ENCODE measurements at regions not wholly inside any gene's neighbourhood (a gene's known extent, or its start where the extent isn't known, plus 50 kb on each side); places are given as distances from the start of the nearest gene placed in this dataset.
"Not testable (repeated sequence)": the region's sequence is repeated elsewhere in the genome, so short reads cannot be mapped to it uniquely, and the experiment has no call there.

GRCh38 chr18:75845413-75845812, 417.9 kb upstream of the SMIM21 start:
- no peak for DNase-seq

GRCh38 chr18:75844146-75844545, 416.6 kb upstream of the SMIM21 start:
- no peak for DNase-seq

DNA sequence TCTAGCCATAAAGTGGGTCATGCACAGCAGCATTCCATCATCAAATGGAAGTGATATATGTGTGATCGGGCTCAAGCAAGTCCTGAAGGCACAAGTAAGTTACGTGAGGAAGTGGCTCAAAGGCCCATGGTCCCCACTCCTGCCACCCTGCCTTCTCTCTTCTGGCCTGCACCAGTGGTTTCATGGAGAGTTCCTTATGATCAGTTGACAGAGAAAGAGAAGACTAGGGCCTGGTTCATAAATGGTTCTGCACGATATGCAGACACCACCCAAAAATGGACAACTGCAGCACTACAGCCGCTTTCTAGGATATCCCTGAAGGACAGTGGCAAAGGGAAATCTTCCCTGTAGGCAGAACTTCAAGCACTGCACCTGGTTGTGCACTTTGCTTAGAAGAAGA, 412.6 kb upstream of the SMIM21 start:
- DNase-seq, result no peak

DNA sequence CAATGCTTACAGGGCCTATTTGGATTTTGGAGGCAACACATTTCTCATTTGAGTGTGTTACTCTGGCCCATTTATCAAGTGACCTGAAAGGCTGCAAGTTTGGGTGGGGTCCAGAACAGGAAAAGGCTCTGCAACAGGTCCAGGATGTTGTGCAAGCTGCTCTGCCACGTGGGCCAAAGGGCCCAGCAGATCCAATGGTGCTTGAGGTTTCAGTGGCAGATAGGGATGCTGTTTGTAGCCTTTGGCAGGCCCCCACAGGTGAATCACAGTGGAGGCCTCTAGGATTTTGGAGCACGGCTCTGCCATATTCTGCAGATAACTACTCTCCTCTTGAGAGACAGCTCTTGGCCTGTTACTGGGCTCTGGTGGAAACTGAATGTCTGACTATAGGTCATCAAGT, 412.2 kb upstream of the SMIM21 start:
- DNase-seq, result not testable (repeated sequence)

DNA sequence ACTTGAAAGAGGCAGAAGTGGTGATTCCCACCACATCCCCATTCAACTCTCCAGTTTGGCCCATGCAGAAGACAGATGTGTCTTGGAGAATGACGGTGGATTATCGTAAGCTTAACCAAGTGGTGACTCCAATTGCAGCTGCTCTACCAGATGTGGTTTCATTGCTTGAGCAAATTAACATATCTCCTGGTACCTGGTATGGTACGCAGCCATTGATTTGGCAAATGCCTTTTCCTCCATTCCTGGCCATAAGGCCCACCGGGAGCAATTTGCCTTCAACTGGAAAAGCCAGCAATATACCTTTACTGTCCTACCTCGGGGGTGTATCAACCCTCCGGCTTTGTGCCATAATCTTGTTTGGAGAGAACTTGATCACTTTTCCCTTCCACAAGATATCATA, 411.5 kb upstream of the SMIM21 start:
- DNase-seq, result no peak

DNA sequence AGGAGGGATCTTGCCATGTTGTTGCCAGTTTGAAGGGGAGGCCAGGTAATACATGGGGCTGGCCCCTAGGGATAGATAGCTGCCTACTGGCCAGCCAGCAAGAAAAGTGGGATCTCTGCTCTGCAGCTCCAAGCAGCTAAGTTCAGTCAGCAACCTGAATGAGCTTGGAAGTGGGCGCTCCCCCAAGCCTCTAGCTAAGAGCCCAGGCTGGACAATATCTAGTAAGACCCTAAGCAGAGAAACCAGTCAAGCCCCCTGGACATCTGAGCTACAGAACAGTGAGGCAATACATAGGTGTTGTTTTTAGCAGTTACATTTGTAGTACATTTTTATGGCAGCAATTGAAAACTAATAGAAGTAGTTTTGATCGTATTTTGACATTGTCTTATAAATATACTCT, 409.8 kb upstream of the SMIM21 start:
- no peak for DNase-seq

GRCh38 chr18:75836516-75836915, 409.0 kb upstream of the SMIM21 start:
- DNase-seq, result no peak

DNA sequence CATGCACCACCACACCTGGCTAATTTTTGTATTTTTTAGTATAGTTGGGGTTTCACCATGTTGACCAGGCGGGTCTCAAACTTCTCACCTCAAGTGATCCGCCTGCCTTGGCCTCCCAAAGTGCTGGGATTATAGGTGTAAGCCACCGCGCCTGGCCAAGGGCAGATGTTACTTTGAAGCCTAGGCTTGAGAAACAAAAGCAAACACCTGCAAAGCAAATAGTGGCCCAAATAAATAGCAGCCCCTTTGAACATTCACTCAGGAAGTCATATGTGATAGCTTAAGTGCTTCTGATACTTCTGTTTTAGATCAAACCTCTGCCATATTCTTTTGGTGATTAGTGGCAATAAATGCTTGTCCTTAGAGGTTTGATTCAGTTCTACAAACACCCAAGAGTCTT, 404.5 kb upstream of the SMIM21 start:
- DNase-seq, result no peak

DNA sequence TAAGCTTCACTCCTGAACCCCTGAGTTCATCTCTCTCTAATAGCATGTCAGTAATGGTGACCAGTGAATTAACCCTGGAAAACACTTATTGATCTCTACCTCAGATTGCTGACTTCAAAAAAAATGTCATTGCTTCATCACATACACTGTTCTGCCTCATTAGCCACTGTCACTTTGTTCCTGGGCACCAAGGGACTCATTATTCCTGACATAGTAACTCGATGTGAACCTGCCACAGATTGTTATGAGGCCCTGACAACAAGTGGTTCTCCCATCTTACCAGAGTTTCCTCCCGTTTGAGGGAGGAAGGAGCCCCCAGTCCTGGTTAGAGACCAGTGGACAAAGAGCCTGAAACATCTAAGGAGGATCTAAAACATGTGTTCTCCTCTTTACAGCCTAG, 403.3 kb upstream of the SMIM21 start:
- DNase-seq, result no peak

- DNase-seq, result peak; percentile 69
Observed at GRCh38 chr18:75829091-75829490, 401.6 kb upstream of the SMIM21 start.

GRCh38 chr18:75828379-75828778, 400.9 kb upstream of the SMIM21 start:
- DNase-seq, result no peak

GRCh38 chr18:75827751-75828287, 400.3 kb upstream of the SMIM21 start:
- peak; percentile 87 for DNase-seq

- no peak for DNase-seq
Observed at GRCh38 chr18:75824661-75825060, 397.2 kb upstream of the SMIM21 start.

- DNase-seq, result no peak
Observed at GRCh38 chr18:75823471-75823870, 396.0 kb upstream of the SMIM21 start.

GRCh38 chr18:75818383-75818782, 390.9 kb upstream of the SMIM21 start:
- no peak for DNase-seq

- DNase-seq, result no peak
Observed at GRCh38 chr18:75815767-75816166, 388.3 kb upstream of the SMIM21 start.

- no peak for DNase-seq
Observed at GRCh38 chr18:75812761-75813160, 385.3 kb upstream of the SMIM21 start.

DNA sequence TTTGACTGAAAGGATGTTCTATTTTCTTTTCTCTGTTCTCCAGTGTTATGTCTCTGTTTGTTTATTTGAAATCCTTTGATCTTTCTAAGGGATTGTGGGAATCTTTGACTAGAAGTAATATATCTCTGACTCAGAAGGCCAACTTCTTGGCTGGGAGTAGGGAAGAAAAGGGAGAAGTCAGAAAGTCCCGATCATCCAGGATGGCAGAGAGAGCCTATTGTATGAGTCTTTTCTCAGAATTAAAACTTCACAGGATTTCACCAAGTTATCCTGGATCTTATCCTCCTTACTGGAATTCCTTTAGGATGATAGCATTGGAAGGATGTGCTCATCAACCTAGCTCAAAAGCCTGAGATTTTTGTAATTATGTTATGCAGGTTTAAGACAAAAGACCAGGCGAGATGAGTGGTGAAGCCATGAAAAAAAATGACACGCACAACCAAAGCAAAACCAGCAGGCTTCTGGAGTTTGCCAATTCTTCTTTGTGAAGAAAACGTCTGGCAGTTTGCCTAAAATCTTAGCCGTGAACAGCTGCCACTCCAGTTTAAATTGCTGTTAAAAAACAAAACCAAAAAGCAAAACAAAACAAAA, 383.6 kb upstream of the SMIM21 start:
- peak; percentile 30 for DNase-seq

DNA sequence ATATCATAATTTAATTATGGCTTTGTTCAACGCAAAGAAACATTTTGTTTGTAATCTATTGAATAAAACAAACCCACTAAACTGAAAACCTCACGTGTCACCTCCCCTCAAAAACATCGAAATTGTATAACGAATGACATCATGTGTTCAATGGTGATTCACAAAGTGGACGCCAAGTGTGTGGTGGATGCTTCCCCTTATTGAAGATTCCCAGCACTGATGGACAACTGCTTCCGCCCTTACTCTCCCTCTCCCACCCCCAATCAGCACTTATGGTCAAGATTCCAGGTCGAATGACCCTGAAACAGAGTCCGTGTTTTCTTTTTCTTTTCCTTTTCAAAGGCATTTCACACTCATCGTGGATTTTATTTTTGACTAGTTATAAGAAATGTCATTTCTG, 383.0 kb upstream of the SMIM21 start:
- DNase-seq, result no peak

- DNase-seq, result peak; percentile 28
Observed at GRCh38 chr18:75809926-75810255, 382.4 kb upstream of the SMIM21 start.

DNA sequence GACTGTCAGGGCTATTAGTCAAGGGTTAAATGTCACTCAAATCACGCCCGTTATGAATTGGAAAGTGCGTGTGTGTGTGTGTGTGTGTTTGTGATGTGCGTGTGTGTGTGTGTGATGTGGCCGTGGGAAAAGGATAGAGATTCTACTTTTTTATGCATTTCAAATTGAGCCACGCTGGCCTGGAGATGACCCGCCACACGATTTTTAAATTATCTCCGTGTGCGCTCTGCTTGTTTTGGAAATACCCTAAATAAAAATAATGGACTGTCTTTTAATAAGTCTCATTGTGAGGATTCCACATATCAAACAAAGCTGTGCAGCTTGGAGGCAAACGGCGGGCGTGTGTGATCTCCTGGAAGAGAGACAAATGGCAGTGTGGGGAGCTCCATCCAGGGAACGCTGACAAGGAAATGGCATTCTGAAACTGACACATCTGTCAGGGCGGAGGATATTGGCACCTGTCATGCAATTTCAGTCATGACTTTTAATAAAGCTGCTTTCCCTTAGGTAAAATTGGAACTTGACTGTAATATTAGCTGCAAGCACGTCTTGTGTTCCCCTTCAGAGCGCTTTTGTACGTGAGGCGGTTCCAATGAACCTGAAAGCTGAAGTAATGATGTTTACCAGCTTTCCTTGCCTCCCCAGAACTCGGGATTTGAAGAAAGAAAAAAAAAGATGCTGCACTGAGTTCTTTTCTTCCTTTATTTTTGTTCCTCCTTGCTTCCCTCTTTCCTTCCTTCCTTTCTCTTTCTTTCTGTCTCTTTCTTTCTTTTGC, 381.8 kb upstream of the SMIM21 start:
- peak; percentile 51 for DNase-seq

GRCh38 chr18:75805265-75805664, 377.8 kb upstream of the SMIM21 start:
- DNase-seq, result no peak

DNA sequence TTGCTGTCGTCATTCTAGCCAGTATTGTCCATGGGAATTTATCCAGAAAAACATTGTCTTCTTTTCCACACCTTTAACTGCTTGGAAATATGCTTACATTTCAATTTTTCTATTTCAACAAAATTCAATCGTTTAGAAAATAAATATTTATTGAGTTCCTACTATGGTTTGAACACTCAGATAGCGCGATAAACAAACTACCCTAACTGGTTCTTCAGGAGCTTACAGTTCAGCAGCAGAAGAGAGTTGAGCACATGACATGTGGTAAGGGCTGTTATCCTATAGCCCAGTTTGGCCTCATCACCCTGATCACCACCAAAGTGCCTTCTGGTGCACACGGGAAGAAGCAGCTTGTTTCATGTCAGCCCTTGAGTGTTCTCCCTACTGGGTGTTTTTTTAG, 375.2 kb upstream of the SMIM21 start:
- DNase-seq, result no peak

DNA sequence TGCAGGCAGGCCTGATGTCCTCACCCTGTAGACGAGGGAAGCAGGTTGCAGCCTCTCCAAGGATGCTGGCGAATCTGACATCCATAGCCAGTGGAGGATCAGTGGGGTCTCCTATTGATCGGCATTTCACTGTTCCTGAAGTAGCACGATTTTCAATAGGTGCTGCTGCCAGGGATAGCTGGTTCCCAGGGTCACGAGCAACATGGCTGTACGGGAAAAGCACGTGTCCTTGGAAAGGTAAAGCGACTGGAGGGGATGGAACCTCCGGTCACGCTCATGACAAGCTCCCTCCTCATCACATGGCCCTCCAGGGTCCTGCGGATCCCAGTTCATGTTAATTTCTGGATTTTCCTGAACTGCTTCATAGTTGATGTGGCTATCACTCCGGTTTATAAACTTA, 373.7 kb upstream of the SMIM21 start:
- no peak for DNase-seq

Data from skin of body (tissue), 1 donor.